Calu3 (cell line): ENCODE measurements at regions not wholly inside any gene's neighbourhood (a gene's known extent, or its start where the extent isn't known, plus 50 kb on each side); places are given as distances from the start of the nearest gene placed in this dataset.

Experiments used
- BruUV-seq: library from RNA; stranded (reverse); fragments of 400-500 nt; replicated peaks from 2 replicates; lab custom pipeline; 2021; lab: Mats Ljungman, UMichigan
- CTCF ChIA-PET: fragments of 300-600 bp; sonication (Branson Sonifier 250); formaldehyde crosslinking; loops from one replicate; lab custom pipeline; 2022; ENCODE audit warnings: antibody characterized with exemption; lab: Charles Lee
- DNase-seq: peaks from one replicate; pipeline ENCODE4 v3.0.0; 2022
- H3K27ac Mint-ChIP-seq: one replicate; pipeline ENCODE4 v1.8.0; 2022; ENCODE audit warnings: mixed read lengths; ENCODE audit not compliant: unreplicated experiment
- H3K27me3 Mint-ChIP-seq: one replicate; pipeline ENCODE4 v1.8.0; 2022; ENCODE audit warnings: mixed read lengths; ENCODE audit not compliant: unreplicated experiment
- H3K36me3 Mint-ChIP-seq: one replicate; pipeline ENCODE4 v1.8.0; 2022; ENCODE audit warnings: mild to moderate bottlenecking, moderate library complexity, mixed read lengths; ENCODE audit not compliant: insufficient read depth, unreplicated experiment
- H3K4me1 Mint-ChIP-seq: one replicate; pipeline ENCODE4 v1.8.0; 2022; ENCODE audit warnings: mild to moderate bottlenecking, low read depth, mixed read lengths; ENCODE audit not compliant: unreplicated experiment
- H3K4me3 Mint-ChIP-seq: one replicate; pipeline ENCODE4 v1.8.0; 2022; ENCODE audit warnings: mild to moderate bottlenecking, low read depth, moderate library complexity, mixed read lengths; ENCODE audit not compliant: unreplicated experiment
- H3K9me3 Mint-ChIP-seq: one replicate; pipeline ENCODE4 v1.8.0; 2022; ENCODE audit warnings: low read depth, mixed read lengths; ENCODE audit not compliant: unreplicated experiment
- intact Hi-C: fragments of 100-400 bp; cut with micrococcal nuclease; formaldehyde crosslinking; loops from one replicate; pipeline ENCODE4 v1.10.0; 2022; ENCODE audit not compliant: unreplicated experiment
- TF ChIP-seq, protein P1 (sequence below): fragments of 200-600 bp; IDR thresholded peaks from one replicate; pipeline ENCODE4 v1.8.0; 2022; ENCODE audit warnings: antibody characterized with exemption; ENCODE audit not compliant: unreplicated experiment

GRCh38 chr20:6515261-6515660 is 252.2 kb upstream of the BMP2 start:
- no peaks in the 10 kb centered on the region for H3K9me3 Mint-ChIP-seq
- no peak for DNase-seq
- intact Hi-C loops, result loop anchor here (5.0 kb wide), 1 partner anchor 62 kb away; no protein-coding TSS in a partner anchor
- H3K27me3 Mint-ChIP-seq, result no peaks in the 10 kb centered on the region
- CTCF ChIA-PET, result interaction anchor here (0.9 kb wide), 1 partner anchor 161 kb away, joined by 3 read pairs; no protein-coding TSS in a partner anchor
- TF ChIP-seq, protein P1, sequence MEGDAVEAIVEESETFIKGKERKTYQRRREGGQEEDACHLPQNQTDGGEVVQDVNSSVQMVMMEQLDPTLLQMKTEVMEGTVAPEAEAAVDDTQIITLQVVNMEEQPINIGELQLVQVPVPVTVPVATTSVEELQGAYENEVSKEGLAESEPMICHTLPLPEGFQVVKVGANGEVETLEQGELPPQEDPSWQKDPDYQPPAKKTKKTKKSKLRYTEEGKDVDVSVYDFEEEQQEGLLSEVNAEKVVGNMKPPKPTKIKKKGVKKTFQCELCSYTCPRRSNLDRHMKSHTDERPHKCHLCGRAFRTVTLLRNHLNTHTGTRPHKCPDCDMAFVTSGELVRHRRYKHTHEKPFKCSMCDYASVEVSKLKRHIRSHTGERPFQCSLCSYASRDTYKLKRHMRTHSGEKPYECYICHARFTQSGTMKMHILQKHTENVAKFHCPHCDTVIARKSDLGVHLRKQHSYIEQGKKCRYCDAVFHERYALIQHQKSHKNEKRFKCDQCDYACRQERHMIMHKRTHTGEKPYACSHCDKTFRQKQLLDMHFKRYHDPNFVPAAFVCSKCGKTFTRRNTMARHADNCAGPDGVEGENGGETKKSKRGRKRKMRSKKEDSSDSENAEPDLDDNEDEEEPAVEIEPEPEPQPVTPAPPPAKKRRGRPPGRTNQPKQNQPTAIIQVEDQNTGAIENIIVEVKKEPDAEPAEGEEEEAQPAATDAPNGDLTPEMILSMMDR, result no peak
- no TSS peak for BruUV-seq
- no peak overlapping the region for H3K27ac Mint-ChIP-seq
- no peaks in the 10 kb centered on the region for H3K36me3 Mint-ChIP-seq
- H3K4me1 Mint-ChIP-seq, result peaks cover 12% of the 10 kb centered on the region
- no peak overlapping the region for H3K4me3 Mint-ChIP-seq

GRCh38 chr20:6513599-6513998 is 253.9 kb upstream of the BMP2 start:
- CTCF ChIA-PET, result no interaction called here
- no peaks in the 10 kb centered on the region for H3K9me3 Mint-ChIP-seq
- TF ChIP-seq, protein P1, result no peak
- DNase-seq, result no peak
- H3K36me3 Mint-ChIP-seq, result no peaks in the 10 kb centered on the region
- no peak overlapping the region for H3K4me3 Mint-ChIP-seq
- H3K27me3 Mint-ChIP-seq, result no peaks in the 10 kb centered on the region
- intact Hi-C loops, result no loop called here
- no TSS peak for BruUV-seq
- H3K27ac Mint-ChIP-seq, result no peak overlapping the region
- H3K4me1 Mint-ChIP-seq, result no peaks in the 10 kb centered on the region

DNA sequence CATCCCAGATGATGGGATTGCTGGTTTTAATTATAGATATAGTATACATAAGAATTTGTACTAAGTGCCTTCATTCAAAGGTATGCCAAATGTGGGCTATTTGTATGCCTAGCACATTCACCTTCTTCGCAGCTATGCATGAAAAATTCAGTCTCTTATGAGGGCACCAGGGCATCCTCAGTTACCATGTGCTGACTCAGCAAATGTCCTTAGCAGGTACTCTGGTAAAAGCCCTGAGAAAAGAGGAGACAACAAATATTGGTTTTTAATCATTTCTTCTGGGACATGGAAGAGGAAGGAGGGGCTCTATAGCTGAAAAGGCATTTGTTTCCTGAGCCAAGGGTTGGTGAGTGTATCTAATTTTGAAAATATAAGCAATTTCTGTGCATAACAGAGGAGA is 258.1 kb upstream of the BMP2 start:
- Mint-ChIP-seq H3K4me3 (no peak overlapping the region), H3K4me1 (no peaks in the 10 kb centered on the region), H3K9me3 (no peaks in the 10 kb centered on the region), H3K27me3 (no peaks in the 10 kb centered on the region), H3K36me3 (no peaks in the 10 kb centered on the region), H3K27ac (no peak overlapping the region)
- BruUV-seq, result no TSS peak
- intact Hi-C loops, result no loop called here
- TF ChIP-seq, protein P1, result no peak
- CTCF ChIA-PET, result no interaction called here
- DNase-seq, result no peak

GRCh38 chr20:6506906-6507305 is 260.6 kb upstream of the BMP2 start:
- Mint-ChIP-seq H3K27ac (no peak overlapping the region), H3K36me3 (no peaks in the 10 kb centered on the region), H3K9me3 (no peaks in the 10 kb centered on the region), H3K4me3 (no peak overlapping the region), H3K4me1 (no peaks in the 10 kb centered on the region), H3K27me3 (no peaks in the 10 kb centered on the region)
- CTCF ChIA-PET, result no interaction called here
- intact Hi-C loops, result no loop called here
- DNase-seq, result no peak
- TF ChIP-seq, protein P1, result no peak
- no TSS peak for BruUV-seq
